ENCODE measurements at regions not wholly inside any gene's neighbourhood (a gene's known extent, or its start where the extent isn't known, plus 50 kb on each side); places are given as distances from the start of the nearest gene placed in this dataset.

- BruUV-seq (replicated peaks) = no TSS peak
- no peak for ATAC-seq
- no peak overlapping the region for H3K27ac ChIP-seq (ENCODE audit: low read length)
- H3K27me3 ChIP-seq (ENCODE audit: control insufficient read depth, insufficient read depth, low read length) = peaks cover 7% of the 10 kb centered on the region
- H3K4me1 ChIP-seq (ENCODE audit: control insufficient read depth, insufficient read depth, low read length) = peaks cover 6% of the 10 kb centered on the region; the same call in 1 of the 2 replicates
- no peak for DNase-seq (ENCODE audit: low read depth, low spot score)
- intact Hi-C loops (cut with micrococcal nuclease; ENCODE audit: unreplicated experiment) = no loop called here
- in situ Hi-C loops (cut with HindIII; ENCODE audit: low pct_unique_long_range_greater_than_20kb, low sequenced_read_pairs) = no loop called here
- ChIA-PET POLR2A (no interaction called here), CTCF (no interaction called here)
- no peaks in the 10 kb centered on the region for H3K9me3 ChIP-seq (ENCODE audit: control insufficient read depth, insufficient read depth, low read depth, low read length)
- TF ChIP-seq SIN3A (IDR thresholded peaks at IDR 0.05; ENCODE audit: borderline replicate concordance, insufficient read depth, low read depth, low read length) (no peak), TCF7L2 (IDR thresholded peaks at IDR 0.05; ENCODE audit: low read depth, low read length) (no peak), POLR2AphosphoS5 (IDR thresholded peaks at IDR 0.05; ENCODE audit: low read depth, low read length) (no peak), REST (IDR thresholded peaks at IDR 0.05; ENCODE audit: insufficient read depth in 1 of 2, low read depth in 2 of 2, low read length in 1 of 2) (no peak), CTCF (IDR thresholded peaks at IDR 0.05) (no peak)
- no peaks in the 10 kb centered on the region for H3K36me3 ChIP-seq (ENCODE audit: control insufficient read depth, insufficient read depth, low read length)
- H3K4me3 ChIP-seq (ENCODE audit: low read depth in 2 of 2, low read length in 2 of 2) = no peak overlapping the region
Observed at GRCh38 chr2:177037569-177037968, 175.0 kb upstream of the HNRNPA3 start.

GRCh38 chr2:177038787-177039484 is 173.7 kb upstream of the HNRNPA3 start:
- ChIA-PET POLR2A (no interaction called here), CTCF (no interaction called here)
- intact Hi-C loops (cut with micrococcal nuclease; ENCODE audit: unreplicated experiment) = no loop called here
- TF ChIP-seq SIN3A (IDR thresholded peaks at IDR 0.05; ENCODE audit: borderline replicate concordance, insufficient read depth, low read depth, low read length) = no peak
- no peak for TF ChIP-seq REST (IDR thresholded peaks at IDR 0.05; ENCODE audit: insufficient read depth in 1 of 2, low read depth in 2 of 2, low read length in 1 of 2)
- no peak for TF ChIP-seq TCF7L2 (IDR thresholded peaks at IDR 0.05; ENCODE audit: low read depth, low read length)
- TF ChIP-seq CTCF (IDR thresholded peaks at IDR 0.05) = no peak
- TF ChIP-seq POLR2AphosphoS5 (IDR thresholded peaks at IDR 0.05; ENCODE audit: low read depth, low read length) = no peak
- Histone ChIP-seq H3K4me3 (ENCODE audit: low read depth in 2 of 2, low read length in 2 of 2) (no peak overlapping the region), H3K4me1 (ENCODE audit: control insufficient read depth, insufficient read depth, low read length) (peaks cover 6% of the 10 kb centered on the region; the same call in 1 of the 2 replicates), H3K27me3 (ENCODE audit: control insufficient read depth, insufficient read depth, low read length) (peaks cover 8% of the 10 kb centered on the region), H3K27ac (ENCODE audit: low read length) (no peak overlapping the region), H3K36me3 (ENCODE audit: control insufficient read depth, insufficient read depth, low read length) (no peaks in the 10 kb centered on the region), H3K9me3 (ENCODE audit: control insufficient read depth, insufficient read depth, low read depth, low read length) (no peaks in the 10 kb centered on the region)
- in situ Hi-C loops (cut with HindIII; ENCODE audit: low pct_unique_long_range_greater_than_20kb, low sequenced_read_pairs) = no loop called here
- no TSS peak for BruUV-seq (replicated peaks)
- ATAC-seq (no peak; the same call in 1 of the 2 replicates), DNase-seq (ENCODE audit: low read depth, low spot score) (no peak)
